Immature natural killer cell (primary cell): ENCODE measurements at regions not wholly inside any gene's neighbourhood (a gene's known extent, or its start where the extent isn't known, plus 50 kb on each side); places are given as distances from the start of the nearest gene placed in this dataset.
"Not testable (repeated sequence)": the region's sequence is repeated elsewhere in the genome, so short reads cannot be mapped to it uniquely, and the experiment has no call there.

Experiments
- DNase-seq, 3 donors: peaks; one replicate each; pipeline ENCODE4 v3.0.0; 2022; ENCODE audit warnings: mixed read lengths in 1 of 3
- H3K27ac Mint-ChIP-seq, 6 donors: one replicate each; pipeline ENCODE4 v1.8.0; 2020; ENCODE audit warnings: mixed read lengths in 6 of 6, mild to moderate bottlenecking in 5 of 6, inconsistent platforms in 4 of 6, moderate library complexity in 3 of 6
- H3K27me3 Mint-ChIP-seq, 3 donors: one replicate each; pipeline ENCODE4 v1.8.0; 2020 to 2021; ENCODE audit warnings: low read depth in 3 of 3, mild to moderate bottlenecking in 3 of 3, mixed read lengths in 3 of 3, moderate library complexity in 3 of 3, inconsistent platforms in 1 of 3
- H3K36me3 Mint-ChIP-seq, 3 donors: one replicate each; pipeline ENCODE4 v1.8.0; 2020; ENCODE audit warnings: mixed read lengths in 3 of 3, inconsistent platforms in 2 of 3, mild to moderate bottlenecking in 2 of 3
- H3K4me1 Mint-ChIP-seq, 2 donors: one replicate each; pipeline ENCODE4 v1.8.0; 2020; ENCODE audit warnings: inconsistent platforms in 2 of 2, mild to moderate bottlenecking in 2 of 2, mixed read lengths in 2 of 2, moderate library complexity in 1 of 2
- H3K4me3 Mint-ChIP-seq, 5 donors: one replicate each; pipeline ENCODE4 v1.8.0; 2020; ENCODE audit warnings: mild to moderate bottlenecking in 5 of 5, mixed read lengths in 5 of 5, inconsistent platforms in 3 of 5, moderate library complexity in 3 of 5
- H3K9me3 Mint-ChIP-seq, 6 donors: one replicate each; pipeline ENCODE4 v1.8.0; 2020; ENCODE audit warnings: mild to moderate bottlenecking in 6 of 6, mixed read lengths in 6 of 6, inconsistent platforms in 4 of 6, moderate library complexity in 3 of 6

GRCh38 chr21:9731317-9731716 is 790.1 kb upstream of the TPTE start:
- not testable (repeated sequence) for DNase-seq, H3K27ac Mint-ChIP-seq, H3K27me3 Mint-ChIP-seq, H3K4me1 Mint-ChIP-seq, H3K36me3 Mint-ChIP-seq, H3K4me3 Mint-ChIP-seq
- H3K9me3 Mint-ChIP-seq = peaks cover 19 to 33% (median 22%) of the 10 kb centered on the region in 6 donors

DNA sequence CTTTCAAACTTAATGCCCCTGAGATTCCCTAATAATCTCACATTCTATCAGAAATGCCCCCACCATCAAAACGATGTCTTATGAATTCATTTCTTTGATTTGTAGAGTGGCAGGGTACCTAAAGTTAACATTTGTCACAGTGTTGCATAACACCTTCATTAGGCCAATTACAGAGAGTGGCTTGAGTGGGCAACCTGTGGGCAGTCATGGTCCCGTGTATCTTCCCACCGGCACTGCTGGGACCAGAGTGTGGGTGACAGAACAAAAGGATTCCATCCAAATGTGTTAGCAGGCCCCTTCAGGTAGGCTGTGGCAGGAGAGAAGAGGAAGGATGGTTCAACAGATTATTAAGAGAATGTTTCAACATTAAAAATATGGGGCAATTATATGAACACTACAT is 788.8 kb upstream of the TPTE start:
- peaks cover 11 to 20% (median 13%) of the 10 kb centered on the region in 6 donors for H3K9me3 Mint-ChIP-seq
- DNase-seq, H3K27ac Mint-ChIP-seq, H3K27me3 Mint-ChIP-seq, H3K4me3 Mint-ChIP-seq, H3K4me1 Mint-ChIP-seq, H3K36me3 Mint-ChIP-seq: not testable (repeated sequence)

DNA sequence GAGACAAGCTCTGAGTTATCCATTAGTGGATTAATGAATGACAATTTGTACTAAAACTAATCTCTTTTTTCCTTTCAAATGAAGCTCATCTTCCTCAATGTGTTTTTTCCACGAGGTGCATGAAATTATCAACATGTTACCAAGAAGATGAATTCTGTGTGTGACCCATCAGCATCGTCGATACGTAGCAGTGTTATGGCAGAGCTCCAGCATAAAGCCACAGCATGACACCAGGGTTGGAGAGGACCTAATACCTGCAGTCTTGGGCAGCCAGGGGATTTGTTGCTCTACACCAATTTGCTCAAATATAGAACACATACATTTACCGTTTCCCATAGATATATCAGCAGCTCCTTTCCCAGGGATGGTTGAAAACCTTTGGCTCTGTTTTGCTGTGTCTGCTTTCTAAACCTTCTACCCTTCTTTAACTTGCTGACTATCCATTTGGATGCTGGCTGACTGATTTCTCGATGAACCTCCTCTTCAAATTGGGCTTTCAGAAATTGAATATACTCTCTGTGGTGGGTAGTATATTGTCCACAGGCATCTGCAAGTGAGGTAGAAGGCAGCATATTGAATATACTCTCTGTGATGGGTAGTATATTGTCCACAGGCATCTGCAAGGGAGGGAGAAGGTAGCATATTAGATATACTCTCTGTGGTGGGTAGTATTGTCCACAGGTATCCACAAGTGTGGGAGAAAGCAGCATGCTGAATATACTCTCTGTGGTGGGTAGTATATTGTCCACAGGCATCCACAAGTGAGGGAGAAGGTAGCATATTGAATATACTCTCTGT is 787.4 kb upstream of the TPTE start:
- H3K27me3 Mint-ChIP-seq, H3K27ac Mint-ChIP-seq, DNase-seq, H3K4me3 Mint-ChIP-seq, H3K36me3 Mint-ChIP-seq, H3K4me1 Mint-ChIP-seq: not testable (repeated sequence)
- H3K9me3 Mint-ChIP-seq = peaks cover 2 to 15% (median 8%) of the 10 kb centered on the region in 6 donors

DNA sequence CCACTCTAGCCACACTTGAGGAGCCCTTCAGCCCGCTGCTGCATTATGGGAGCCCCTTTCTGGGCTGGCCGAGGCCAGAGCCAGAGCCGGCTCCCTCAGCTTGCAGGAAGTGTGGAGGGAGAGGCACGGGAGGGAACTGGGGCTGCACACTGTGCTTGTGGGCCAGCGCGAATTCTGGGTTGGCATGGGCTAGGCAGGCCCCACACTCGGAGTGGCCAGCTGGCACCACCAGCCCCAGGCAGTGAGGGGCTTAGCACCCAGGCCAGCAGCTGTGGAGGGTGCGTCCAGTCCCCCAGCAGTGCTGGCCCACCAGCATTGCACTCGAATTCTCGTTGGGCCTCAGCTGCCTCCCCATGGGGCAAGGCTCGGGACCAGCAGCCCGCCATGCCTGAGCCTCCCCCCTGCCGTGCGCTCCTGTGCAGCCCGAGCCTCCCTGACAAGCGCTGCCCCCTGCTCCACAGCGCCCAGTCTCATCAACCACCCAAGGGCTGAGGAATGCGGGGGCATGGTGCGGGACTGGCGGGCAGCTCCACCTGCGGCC is 785.9 kb upstream of the TPTE start:
- H3K9me3 Mint-ChIP-seq = peaks cover 0 to 27% (median 19%) of the 10 kb centered on the region in 6 donors
- peaks cover 0 to 2% (median 0%) of the 10 kb centered on the region in 3 donors for H3K27me3 Mint-ChIP-seq
- no peak overlapping the region for H3K27ac Mint-ChIP-seq
- H3K36me3 Mint-ChIP-seq = peaks cover 0 to 3% (median 0%) of the 10 kb centered on the region in 3 donors
- H3K4me1 Mint-ChIP-seq = peaks cover 0 to 2% of the 10 kb centered on the region in 2 donors
- no peak for DNase-seq
- no peak overlapping the region for H3K4me3 Mint-ChIP-seq

DNA sequence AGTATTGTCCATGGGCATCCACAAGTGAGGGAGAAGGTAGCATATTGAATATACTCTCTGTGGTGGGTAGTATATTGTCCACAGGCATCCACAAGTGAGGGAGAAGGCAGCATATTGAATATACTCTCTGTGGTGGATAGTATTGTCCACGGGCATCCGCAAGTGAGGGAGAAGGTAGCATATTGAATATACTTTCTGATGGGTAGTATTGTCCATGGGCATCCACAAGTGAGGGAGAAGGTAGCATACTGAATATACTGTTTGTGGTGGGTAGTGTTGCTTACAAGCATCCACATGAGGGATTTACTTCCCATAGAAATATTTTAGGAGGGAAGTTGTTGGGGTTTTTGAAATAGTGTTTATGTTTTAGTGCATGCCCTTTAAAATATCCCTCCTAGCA is 784.1 kb upstream of the TPTE start:
- H3K27me3 Mint-ChIP-seq, DNase-seq: not testable (repeated sequence)

DNA sequence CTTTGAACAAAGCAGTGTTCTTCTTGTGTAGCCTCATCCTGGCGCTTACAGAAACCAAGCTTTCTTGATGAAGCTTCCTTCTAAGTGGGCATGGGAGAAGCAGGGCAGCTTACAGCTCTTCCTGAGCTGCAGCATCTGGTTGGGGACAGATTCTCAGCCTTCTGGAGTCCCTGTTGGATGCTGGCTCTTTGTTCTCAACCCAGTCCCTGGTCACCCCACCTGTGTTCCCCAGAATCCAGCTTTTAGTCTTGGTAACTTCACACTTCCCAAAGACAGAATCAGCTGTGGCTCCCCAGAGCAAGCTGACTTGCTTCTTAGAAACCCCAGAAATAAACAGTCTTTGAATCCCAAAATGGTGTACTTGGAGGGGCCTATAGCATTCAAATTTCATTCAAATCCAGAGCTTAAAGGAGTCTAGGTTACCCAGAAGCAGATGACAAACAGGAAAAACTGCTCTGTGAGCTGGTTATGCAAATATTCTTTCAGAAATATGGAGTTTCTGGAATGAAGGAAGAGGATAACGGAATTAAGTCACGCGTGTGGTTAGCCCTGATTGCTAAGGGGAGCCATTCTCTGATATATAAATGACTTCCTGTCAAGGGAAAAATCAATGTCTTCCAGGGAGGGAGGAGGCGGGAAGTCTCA is 783.4 kb upstream of the TPTE start:
- peaks cover 17 to 48% (median 34%) of the 10 kb centered on the region in 6 donors for H3K9me3 Mint-ChIP-seq
- H3K4me3 Mint-ChIP-seq, DNase-seq, H3K27ac Mint-ChIP-seq, H3K4me1 Mint-ChIP-seq, H3K36me3 Mint-ChIP-seq, H3K27me3 Mint-ChIP-seq: not testable (repeated sequence)

More for the DNA sequence above, 784.1 kb upstream of the TPTE start:
- H3K4me1 Mint-ChIP-seq, H3K36me3 Mint-ChIP-seq, H3K27ac Mint-ChIP-seq, H3K4me3 Mint-ChIP-seq: not testable (repeated sequence)
- H3K9me3 Mint-ChIP-seq = peaks cover 14 to 44% (median 32%) of the 10 kb centered on the region in 6 donors

DNA sequence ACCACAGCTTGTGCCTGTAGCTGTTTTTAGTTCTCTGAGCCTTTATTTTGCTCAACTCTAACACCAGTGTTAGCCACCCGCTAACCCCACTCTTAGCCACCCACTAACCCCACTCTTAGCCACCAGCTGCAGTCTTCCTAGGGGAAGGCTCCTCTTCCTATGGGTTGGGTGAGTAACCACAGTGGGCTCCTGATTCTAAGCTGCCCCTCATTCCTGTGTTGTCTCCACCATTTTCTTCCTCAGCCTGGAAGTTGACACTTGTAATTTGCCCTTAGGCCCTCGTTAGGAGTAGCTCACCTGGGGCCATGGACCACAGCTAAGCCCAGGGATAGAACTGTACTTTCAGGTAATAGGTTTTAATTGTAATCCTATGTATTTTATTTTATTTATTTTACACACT is 782.9 kb upstream of the TPTE start:
- Mint-ChIP-seq H3K4me1 (peaks cover 0 to 2% of the 10 kb centered on the region in 2 donors), H3K9me3 (peaks cover 17 to 48% (median 34%) of the 10 kb centered on the region in 6 donors), H3K4me3 (no peak overlapping the region), H3K27ac (no peak overlapping the region), H3K27me3 (peaks cover 0 to 2% (median 0%) of the 10 kb centered on the region in 3 donors), H3K36me3 (peaks cover 0 to 5% (median 3%) of the 10 kb centered on the region in 3 donors)
- no peak for DNase-seq

- Mint-ChIP-seq H3K36me3 (peaks cover 0 to 5% (median 3%) of the 10 kb centered on the region in 3 donors), H3K27ac (no peak overlapping the region), H3K4me3 (no peak overlapping the region), H3K27me3 (peaks cover 0 to 2% (median 0%) of the 10 kb centered on the region in 3 donors), H3K9me3 (peaks cover 17 to 48% (median 34%) of the 10 kb centered on the region in 6 donors), H3K4me1 (peaks cover 0 to 2% of the 10 kb centered on the region in 2 donors)
- DNase-seq = no peak
Measured at GRCh38 chr21:9739240-9739639, 782.1 kb upstream of the TPTE start.

- not testable (repeated sequence) for H3K36me3 Mint-ChIP-seq, H3K27ac Mint-ChIP-seq, H3K27me3 Mint-ChIP-seq
Measured at GRCh38 chr21:9740177-9740941, 781.0 kb upstream of the TPTE start.

GRCh38 chr21:9740991-9741742 is 780.2 kb upstream of the TPTE start:
- not testable (repeated sequence) for H3K4me3 Mint-ChIP-seq, DNase-seq, H3K4me1 Mint-ChIP-seq, H3K27ac Mint-ChIP-seq, H3K36me3 Mint-ChIP-seq, H3K27me3 Mint-ChIP-seq
- H3K9me3 Mint-ChIP-seq = peaks cover 17 to 48% (median 34%) of the 10 kb centered on the region in 6 donors

More at GRCh38 chr21:9740177-9740941, 781.0 kb upstream of the TPTE start:
- not testable (repeated sequence) for H3K4me3 Mint-ChIP-seq, H3K4me1 Mint-ChIP-seq, DNase-seq
- H3K9me3 Mint-ChIP-seq = peaks cover 17 to 48% (median 34%) of the 10 kb centered on the region in 6 donors

DNA sequence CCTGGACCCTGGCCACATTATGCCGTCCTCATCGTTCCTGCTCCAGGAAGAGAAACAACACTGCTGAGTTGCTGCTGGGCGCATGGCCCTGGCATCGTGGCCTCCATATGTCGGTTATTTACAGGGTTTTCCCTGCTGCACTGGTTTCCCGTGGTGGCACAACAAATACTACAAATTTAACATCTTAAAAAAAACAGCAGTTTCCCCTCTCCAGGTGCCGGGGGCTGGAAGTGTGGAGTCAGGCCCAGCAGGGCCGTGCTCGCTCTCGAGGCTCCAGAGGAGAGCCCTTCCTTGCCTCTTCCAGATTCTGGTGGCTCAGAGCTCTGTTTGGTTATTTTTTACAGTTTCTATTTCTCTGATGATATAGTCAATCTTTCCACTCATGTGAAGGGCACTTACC is 777.8 kb upstream of the TPTE start:
- H3K27ac Mint-ChIP-seq, DNase-seq, H3K4me3 Mint-ChIP-seq, H3K36me3 Mint-ChIP-seq, H3K27me3 Mint-ChIP-seq, H3K4me1 Mint-ChIP-seq: not testable (repeated sequence)
- peaks cover 17 to 43% (median 36%) of the 10 kb centered on the region in 6 donors for H3K9me3 Mint-ChIP-seq

GRCh38 chr21:9744166-9744565 is 777.2 kb upstream of the TPTE start:
- H3K27ac Mint-ChIP-seq, DNase-seq, H3K4me1 Mint-ChIP-seq, H3K27me3 Mint-ChIP-seq, H3K36me3 Mint-ChIP-seq, H3K4me3 Mint-ChIP-seq: not testable (repeated sequence)
- H3K9me3 Mint-ChIP-seq = peaks cover 18 to 37% (median 31%) of the 10 kb centered on the region in 6 donors

DNA sequence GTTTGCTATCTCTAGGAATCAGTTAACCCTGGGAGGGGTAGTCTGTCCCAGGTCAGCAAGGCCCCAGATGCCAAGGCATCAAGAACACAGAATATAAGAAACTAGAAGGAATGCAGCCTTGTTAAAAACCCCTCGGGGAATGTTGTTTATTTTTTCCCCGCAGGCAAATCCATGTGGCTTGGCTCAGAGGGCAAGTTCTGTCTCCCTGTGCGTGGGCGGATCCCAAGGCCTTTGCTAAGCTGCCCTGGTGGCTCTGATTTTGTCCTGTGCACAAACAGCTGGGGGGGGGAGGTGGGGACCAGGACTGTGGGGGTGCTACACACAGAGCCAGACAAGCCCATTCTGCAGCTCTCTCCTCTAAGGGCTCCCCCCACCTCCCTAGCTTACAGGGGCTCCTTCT is 776.8 kb upstream of the TPTE start:
- not testable (repeated sequence) for DNase-seq, H3K27me3 Mint-ChIP-seq, H3K27ac Mint-ChIP-seq, H3K4me1 Mint-ChIP-seq, H3K36me3 Mint-ChIP-seq, H3K4me3 Mint-ChIP-seq
- peaks cover 14 to 33% (median 27%) of the 10 kb centered on the region in 6 donors for H3K9me3 Mint-ChIP-seq
